GM19328 (cell line): ENCODE measurements at regions not wholly inside any gene's neighbourhood (a gene's known extent, or its start where the extent isn't known, plus 50 kb on each side); places are given as distances from the start of the nearest gene placed in this dataset.

Experiments used
- ATAC-seq: cut with Tn5 transposase; IDR thresholded peaks from one replicate; pipeline ENCODE4 v1.9.1; 2021; ENCODE audit warnings: mild to moderate bottlenecking, moderate library complexity; ENCODE audit not compliant: unreplicated experiment

GRCh38 chr2:204344119-204344518, 201.2 kb upstream of the PARD3B start:
- ATAC-seq: no peak

GRCh38 chr2:204346906-204347305, 198.4 kb upstream of the PARD3B start:
- no peak for ATAC-seq

GRCh38 chr2:204353823-204354222, 191.5 kb upstream of the PARD3B start:
- no peak for ATAC-seq

- ATAC-seq: no peak
Observed at GRCh38 chr2:204354442-204354856, 190.8 kb upstream of the PARD3B start.

GRCh38 chr2:204355688-204356087, 189.6 kb upstream of the PARD3B start:
- ATAC-seq: no peak

GRCh38 chr2:204356151-204356641, 189.1 kb upstream of the PARD3B start:
- no peak for ATAC-seq

- ATAC-seq: no peak
Observed at GRCh38 chr2:204357286-204357685, 188.0 kb upstream of the PARD3B start.

- no peak for ATAC-seq
Observed at GRCh38 chr2:204359076-204359475, 186.2 kb upstream of the PARD3B start.

GRCh38 chr2:204360218-204361007, 184.9 kb upstream of the PARD3B start:
- ATAC-seq: no peak

GRCh38 chr2:204361738-204362137, 183.5 kb upstream of the PARD3B start:
- ATAC-seq: no peak

- no peak for ATAC-seq
Observed at GRCh38 chr2:204362581-204362980, 182.7 kb upstream of the PARD3B start.

GRCh38 chr2:204363513-204363912, 181.8 kb upstream of the PARD3B start:
- no peak for ATAC-seq

GRCh38 chr2:204364860-204365535, 180.3 kb upstream of the PARD3B start:
- ATAC-seq: no peak

GRCh38 chr2:204365811-204366210, 179.5 kb upstream of the PARD3B start:
- ATAC-seq: no peak

- ATAC-seq: no peak
Observed at GRCh38 chr2:204367466-204367865, 177.8 kb upstream of the PARD3B start.

GRCh38 chr2:204370172-204370718, 175.0 kb upstream of the PARD3B start:
- no peak for ATAC-seq

- ATAC-seq: no peak
Observed at GRCh38 chr2:204373942-204374341, 171.3 kb upstream of the PARD3B start.

- ATAC-seq: no peak
Observed at GRCh38 chr2:204380141-204380881, 165.0 kb upstream of the PARD3B start.

GRCh38 chr2:204386668-204387067, 158.6 kb upstream of the PARD3B start:
- ATAC-seq: no peak

- ATAC-seq: no peak
Observed at GRCh38 chr2:204389120-204389519, 156.2 kb upstream of the PARD3B start.

- ATAC-seq: no peak
Observed at GRCh38 chr2:204389856-204390255, 155.4 kb upstream of the PARD3B start.
